Stimulated activated memory B cell treated with anti-CD40 and anti-IgM and Interleukin-4, amounts not matched to agents 10 μg/mL and 1 μg/mL and 100 μg/mL, for 72 hours (primary cell): ENCODE measurements at regions not wholly inside any gene's neighbourhood (a gene's known extent, or its start where the extent isn't known, plus 50 kb on each side); places are given as distances from the start of the nearest gene placed in this dataset.

Experiments
- ATAC-seq: fragments of 150-1000 bp; cut with Tn5 transposase; 2 replicates; pipeline ENCODE4 v1.10.0; 2021
- H3K27ac Mint-ChIP-seq: one replicate; pipeline ENCODE4 v1.8.0; 2022; ENCODE audit warnings: mild to moderate bottlenecking, mixed read lengths
- H3K27me3 Mint-ChIP-seq: one replicate; pipeline ENCODE4 v1.8.0; 2022; ENCODE audit warnings: mixed read lengths
- H3K36me3 Mint-ChIP-seq: one replicate; pipeline ENCODE4 v1.8.0; 2022; ENCODE audit warnings: mixed read lengths
- H3K4me1 Mint-ChIP-seq: one replicate; pipeline ENCODE4 v1.8.0; 2022; ENCODE audit warnings: mixed read lengths
- H3K4me3 Mint-ChIP-seq: one replicate; pipeline ENCODE4 v1.8.0; 2022; ENCODE audit warnings: mild to moderate bottlenecking, moderate library complexity, mixed read lengths
- H3K9me3 Mint-ChIP-seq: one replicate; pipeline ENCODE4 v1.8.0; 2022; ENCODE audit warnings: mixed read lengths

DNA sequence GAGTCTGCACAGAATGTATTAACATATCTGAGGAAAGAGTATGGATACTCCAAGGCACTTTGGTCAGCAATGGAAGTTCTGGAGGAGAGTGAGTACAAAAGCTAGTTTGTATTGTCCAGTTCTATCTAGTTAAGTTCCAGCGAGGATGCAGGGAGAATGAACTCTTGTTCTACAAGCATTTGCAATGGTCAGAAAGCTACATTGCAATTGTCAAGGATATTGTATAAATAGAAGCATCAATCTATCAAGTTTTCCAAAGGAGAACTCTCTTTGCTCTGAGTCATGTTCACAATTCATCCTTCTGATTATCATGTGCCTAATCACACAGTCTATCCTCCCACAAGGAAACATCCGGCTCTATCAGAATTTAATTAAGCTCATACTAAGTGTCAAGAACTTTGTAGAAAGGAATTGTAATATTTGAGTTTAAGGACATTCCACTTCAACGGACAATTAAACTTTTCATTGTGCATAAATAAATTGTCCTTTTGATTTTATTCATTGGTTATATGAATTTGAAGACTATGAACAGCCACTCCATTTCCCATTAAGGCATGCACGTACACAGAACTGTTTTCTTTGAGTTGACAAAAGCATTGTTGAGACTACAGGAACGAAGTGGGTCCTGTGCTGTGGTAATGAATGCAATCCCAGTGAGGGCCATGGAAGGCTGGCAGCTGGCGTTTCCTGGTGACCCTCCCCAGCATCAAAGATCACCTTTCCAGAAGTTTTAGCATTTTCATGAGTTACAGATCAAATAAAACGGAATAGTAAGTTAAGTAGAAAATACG, 973.5 kb upstream of the GOT2 start:
- H3K4me1 Mint-ChIP-seq, result no peaks in the 10 kb centered on the region
- H3K36me3 Mint-ChIP-seq, result no peaks in the 10 kb centered on the region
- H3K4me3 Mint-ChIP-seq, result no peak overlapping the region
- H3K27me3 Mint-ChIP-seq, result no peaks in the 10 kb centered on the region
- ATAC-seq, result no peak
- no peak overlapping the region for H3K27ac Mint-ChIP-seq
- no peaks in the 10 kb centered on the region for H3K9me3 Mint-ChIP-seq

GRCh38 chr16:59701963-59702930, 968.1 kb upstream of the GOT2 start:
- no peak for ATAC-seq
- Mint-ChIP-seq H3K4me1 (no peaks in the 10 kb centered on the region), H3K36me3 (no peaks in the 10 kb centered on the region), H3K27ac (no peak overlapping the region), H3K4me3 (no peak overlapping the region), H3K27me3 (no peaks in the 10 kb centered on the region), H3K9me3 (no peaks in the 10 kb centered on the region)

DNA sequence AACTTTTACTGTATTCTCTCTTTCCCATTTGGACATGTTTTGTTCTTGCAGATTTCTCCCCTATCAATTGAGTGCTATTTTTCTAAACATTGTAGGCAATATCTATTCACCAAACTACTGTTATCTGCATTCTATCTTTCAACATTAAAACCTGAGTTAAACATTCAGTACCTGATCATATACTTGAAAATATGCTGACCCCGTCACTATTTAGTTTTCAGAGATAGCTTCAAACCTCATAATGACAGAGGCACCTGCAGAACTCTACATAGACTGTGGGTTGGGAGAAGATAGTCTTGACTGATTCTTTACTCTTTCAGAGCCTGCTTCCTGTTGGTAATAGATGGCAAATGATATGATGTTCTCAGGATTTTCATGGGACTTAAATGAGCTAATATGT, 965.7 kb upstream of the GOT2 start:
- no peaks in the 10 kb centered on the region for H3K27me3 Mint-ChIP-seq
- no peaks in the 10 kb centered on the region for H3K9me3 Mint-ChIP-seq
- no peak overlapping the region for H3K4me3 Mint-ChIP-seq
- no peak for ATAC-seq
- no peaks in the 10 kb centered on the region for H3K4me1 Mint-ChIP-seq
- no peaks in the 10 kb centered on the region for H3K36me3 Mint-ChIP-seq
- no peak overlapping the region for H3K27ac Mint-ChIP-seq

GRCh38 chr16:59698346-59699020, 964.4 kb upstream of the GOT2 start:
- H3K9me3 Mint-ChIP-seq, result no peaks in the 10 kb centered on the region
- ATAC-seq, result no peak
- no peak overlapping the region for H3K4me3 Mint-ChIP-seq
- H3K36me3 Mint-ChIP-seq, result no peaks in the 10 kb centered on the region
- H3K27ac Mint-ChIP-seq, result no peak overlapping the region
- H3K4me1 Mint-ChIP-seq, result no peaks in the 10 kb centered on the region
- no peaks in the 10 kb centered on the region for H3K27me3 Mint-ChIP-seq

- Mint-ChIP-seq H3K27ac (no peak overlapping the region), H3K9me3 (no peaks in the 10 kb centered on the region), H3K36me3 (no peaks in the 10 kb centered on the region), H3K27me3 (no peaks in the 10 kb centered on the region), H3K4me3 (no peak overlapping the region), H3K4me1 (no peaks in the 10 kb centered on the region)
- no peak for ATAC-seq
These were observed 963.6 kb upstream of the GOT2 start for GRCh38 chr16:59697761-59698160.

GRCh38 chr16:59697236-59697635, 963.1 kb upstream of the GOT2 start:
- ATAC-seq, result no peak
- Mint-ChIP-seq H3K4me1 (no peaks in the 10 kb centered on the region), H3K27me3 (no peaks in the 10 kb centered on the region), H3K36me3 (no peaks in the 10 kb centered on the region), H3K9me3 (no peaks in the 10 kb centered on the region), H3K27ac (no peak overlapping the region), H3K4me3 (no peak overlapping the region)

DNA sequence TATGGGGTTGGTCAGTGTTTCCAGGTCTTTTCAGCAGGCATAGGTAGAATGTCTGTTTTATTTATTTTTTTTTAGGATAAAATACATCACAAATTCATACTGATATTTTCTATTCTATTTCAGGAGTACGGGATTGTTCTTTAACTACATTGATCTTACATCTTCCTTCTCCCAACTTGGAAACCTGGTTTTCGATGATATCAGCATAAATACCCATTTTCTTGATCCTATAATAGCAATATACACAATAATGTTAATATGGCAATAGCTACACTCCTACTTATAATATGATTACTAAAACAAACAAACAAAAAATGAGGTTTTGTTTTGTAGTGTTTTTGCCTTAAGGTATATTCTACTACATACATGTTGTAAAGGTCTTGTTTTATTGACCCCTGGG, 962.4 kb upstream of the GOT2 start:
- Mint-ChIP-seq H3K4me1 (no peaks in the 10 kb centered on the region), H3K27me3 (no peaks in the 10 kb centered on the region), H3K4me3 (no peak overlapping the region), H3K9me3 (peaks cover 1% of the 10 kb centered on the region), H3K36me3 (no peaks in the 10 kb centered on the region), H3K27ac (no peak overlapping the region)
- no peak for ATAC-seq

GRCh38 chr16:59690216-59690615, 956.1 kb upstream of the GOT2 start:
- Mint-ChIP-seq H3K9me3 (peaks cover 16% of the 10 kb centered on the region), H3K4me1 (no peaks in the 10 kb centered on the region), H3K4me3 (no peak overlapping the region), H3K36me3 (no peaks in the 10 kb centered on the region), H3K27me3 (no peaks in the 10 kb centered on the region), H3K27ac (no peak overlapping the region)
- ATAC-seq, result no peak

GRCh38 chr16:59688006-59688405, 953.9 kb upstream of the GOT2 start:
- Mint-ChIP-seq H3K9me3 (peaks cover 16% of the 10 kb centered on the region), H3K4me3 (no peak overlapping the region), H3K4me1 (no peaks in the 10 kb centered on the region), H3K36me3 (no peaks in the 10 kb centered on the region), H3K27ac (no peak overlapping the region), H3K27me3 (no peaks in the 10 kb centered on the region)
- ATAC-seq, result no peak

DNA sequence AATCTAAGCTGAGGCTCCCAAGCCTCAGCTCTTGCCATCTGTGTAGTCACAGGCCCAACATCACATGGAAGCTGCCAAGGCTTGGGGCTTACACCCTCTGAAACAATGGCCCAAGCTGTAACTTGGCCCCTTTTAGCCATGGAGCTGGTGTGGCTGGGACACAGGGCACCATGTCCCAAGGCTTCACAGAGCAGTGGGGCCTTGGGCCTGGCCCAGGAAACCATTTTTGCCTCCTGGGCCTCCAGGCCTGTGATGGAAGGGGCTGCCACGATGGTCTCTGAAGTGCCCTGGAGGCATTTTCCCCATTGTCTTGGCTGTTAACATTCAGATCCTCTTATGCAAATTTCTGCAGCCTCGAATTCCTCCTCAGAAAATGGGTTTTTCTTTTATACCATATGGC, 952.3 kb upstream of the GOT2 start:
- no peaks in the 10 kb centered on the region for H3K4me1 Mint-ChIP-seq
- H3K27ac Mint-ChIP-seq, result no peak overlapping the region
- ATAC-seq, result no peak
- H3K36me3 Mint-ChIP-seq, result no peaks in the 10 kb centered on the region
- H3K9me3 Mint-ChIP-seq, result peaks cover 14% of the 10 kb centered on the region
- H3K4me3 Mint-ChIP-seq, result no peak overlapping the region
- no peaks in the 10 kb centered on the region for H3K27me3 Mint-ChIP-seq

DNA sequence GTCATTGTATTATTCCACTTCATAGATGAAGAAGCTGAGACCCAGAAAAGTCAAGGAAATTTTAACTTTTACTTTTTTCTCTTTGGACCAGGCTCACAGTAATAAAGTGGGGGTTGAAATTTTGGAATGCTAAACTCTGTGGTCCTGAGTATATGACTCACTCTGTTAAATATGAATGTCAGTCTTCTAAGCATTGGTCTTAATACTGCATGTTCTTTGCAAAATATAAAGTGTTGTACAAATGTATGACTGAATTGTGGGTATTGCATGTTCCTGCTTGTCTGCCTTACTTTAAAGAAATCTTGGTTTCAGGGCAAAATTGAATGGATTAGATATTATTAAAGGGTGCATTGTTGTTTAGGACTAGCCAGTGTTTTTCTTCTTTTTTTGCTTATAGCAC, 950.8 kb upstream of the GOT2 start:
- Mint-ChIP-seq H3K4me3 (no peak overlapping the region), H3K27ac (no peak overlapping the region), H3K4me1 (no peaks in the 10 kb centered on the region), H3K27me3 (no peaks in the 10 kb centered on the region), H3K36me3 (no peaks in the 10 kb centered on the region), H3K9me3 (peaks cover 10% of the 10 kb centered on the region)
- no peak for ATAC-seq

DNA sequence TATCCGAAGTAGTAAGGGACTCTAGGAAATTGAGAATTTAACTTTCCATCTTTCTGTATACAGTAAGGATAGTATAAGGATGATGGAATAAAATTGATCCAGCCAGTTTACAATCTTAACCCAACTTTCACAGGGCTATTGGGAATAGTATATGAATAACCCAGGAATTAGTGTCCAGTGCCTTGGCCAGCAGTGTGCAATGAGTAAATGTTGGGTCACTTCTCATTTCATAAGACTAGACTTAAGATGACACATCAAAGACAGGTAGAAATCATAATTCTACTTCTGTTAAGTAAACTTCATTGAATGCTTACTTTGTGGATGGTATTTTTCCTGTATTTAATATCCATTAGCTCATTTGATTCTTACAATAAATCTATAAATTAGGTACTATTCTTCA, 949.6 kb upstream of the GOT2 start:
- no peak for ATAC-seq
- H3K27ac Mint-ChIP-seq, result no peak overlapping the region
- H3K36me3 Mint-ChIP-seq, result no peaks in the 10 kb centered on the region
- no peaks in the 10 kb centered on the region for H3K27me3 Mint-ChIP-seq
- no peak overlapping the region for H3K4me3 Mint-ChIP-seq
- no peaks in the 10 kb centered on the region for H3K4me1 Mint-ChIP-seq
- H3K9me3 Mint-ChIP-seq, result peaks cover 10% of the 10 kb centered on the region

DNA sequence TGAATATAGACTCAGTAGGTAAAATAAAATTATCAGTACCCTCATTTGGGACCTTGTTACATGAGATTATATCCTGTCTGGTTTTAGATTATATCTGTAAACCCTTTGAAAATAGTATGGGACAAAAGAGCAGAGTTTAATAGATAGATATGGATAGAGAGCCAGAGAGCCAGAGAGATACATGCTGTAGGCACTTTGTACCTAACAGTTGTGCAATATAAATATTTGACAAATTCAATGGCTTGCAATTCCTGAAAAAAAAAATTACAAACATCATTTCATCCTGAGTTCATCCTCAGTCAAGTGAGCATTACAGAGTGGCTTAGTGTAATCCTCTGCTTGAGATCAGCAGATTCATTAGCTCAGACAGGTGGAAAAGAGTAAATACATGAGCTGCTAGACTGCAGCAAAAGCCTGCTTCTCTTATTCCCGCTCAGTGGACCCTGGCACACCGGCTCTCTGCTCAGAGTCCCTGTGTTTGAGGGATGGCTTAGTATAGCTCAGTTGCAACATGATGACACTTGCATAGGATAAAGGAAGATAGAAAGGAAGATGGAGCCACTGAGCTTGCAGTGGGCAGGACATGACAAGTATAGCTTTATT, 931.6 kb upstream of the GOT2 start:
- H3K36me3 Mint-ChIP-seq, result no peaks in the 10 kb centered on the region
- H3K27ac Mint-ChIP-seq, result no peak overlapping the region
- no peak overlapping the region for H3K4me3 Mint-ChIP-seq
- ATAC-seq, result no peak
- H3K4me1 Mint-ChIP-seq, result no peaks in the 10 kb centered on the region
- H3K27me3 Mint-ChIP-seq, result no peaks in the 10 kb centered on the region
- H3K9me3 Mint-ChIP-seq, result peaks cover 3% of the 10 kb centered on the region

DNA sequence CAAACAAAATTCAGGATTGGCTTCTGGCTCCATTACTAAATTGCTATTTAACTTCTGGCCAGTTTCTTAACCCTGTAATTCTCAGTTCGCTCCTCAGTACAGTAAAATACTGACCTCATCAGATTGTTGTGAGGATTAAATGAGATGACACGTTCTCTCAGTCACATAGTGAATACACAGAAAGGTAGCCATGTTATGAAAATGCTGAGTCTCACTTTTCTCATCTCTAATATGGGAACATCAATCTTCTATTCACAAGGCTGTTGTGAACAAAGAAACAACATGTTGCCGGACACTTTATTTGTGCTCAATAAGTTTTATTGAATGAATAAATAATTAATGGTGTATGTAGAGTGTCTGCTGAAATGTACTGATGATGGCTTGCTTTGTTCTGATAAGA, 924.5 kb upstream of the GOT2 start:
- H3K4me1 Mint-ChIP-seq, result no peaks in the 10 kb centered on the region
- H3K27ac Mint-ChIP-seq, result no peak overlapping the region
- H3K36me3 Mint-ChIP-seq, result no peaks in the 10 kb centered on the region
- H3K9me3 Mint-ChIP-seq, result peaks cover 6% of the 10 kb centered on the region
- no peak overlapping the region for H3K4me3 Mint-ChIP-seq
- no peaks in the 10 kb centered on the region for H3K27me3 Mint-ChIP-seq
- ATAC-seq, result no peak

GRCh38 chr16:59655031-59655430, 920.9 kb upstream of the GOT2 start:
- H3K36me3 Mint-ChIP-seq, result no peaks in the 10 kb centered on the region
- H3K4me3 Mint-ChIP-seq, result no peak overlapping the region
- H3K27ac Mint-ChIP-seq, result no peak overlapping the region
- H3K4me1 Mint-ChIP-seq, result no peaks in the 10 kb centered on the region
- peaks cover 17% of the 10 kb centered on the region for H3K9me3 Mint-ChIP-seq
- ATAC-seq, result no peak
- H3K27me3 Mint-ChIP-seq, result no peaks in the 10 kb centered on the region
